H4 (cell line): ENCODE measurements at regions not wholly inside any gene's neighbourhood (a gene's known extent, or its start where the extent isn't known, plus 50 kb on each side); places are given as distances from the start of the nearest gene placed in this dataset.

Experiments used
- DNase-seq: peaks from one replicate; pipeline ENCODE4 v3.0.0-alpha.2; 2015; ENCODE audit warnings: low spot score

DNA sequence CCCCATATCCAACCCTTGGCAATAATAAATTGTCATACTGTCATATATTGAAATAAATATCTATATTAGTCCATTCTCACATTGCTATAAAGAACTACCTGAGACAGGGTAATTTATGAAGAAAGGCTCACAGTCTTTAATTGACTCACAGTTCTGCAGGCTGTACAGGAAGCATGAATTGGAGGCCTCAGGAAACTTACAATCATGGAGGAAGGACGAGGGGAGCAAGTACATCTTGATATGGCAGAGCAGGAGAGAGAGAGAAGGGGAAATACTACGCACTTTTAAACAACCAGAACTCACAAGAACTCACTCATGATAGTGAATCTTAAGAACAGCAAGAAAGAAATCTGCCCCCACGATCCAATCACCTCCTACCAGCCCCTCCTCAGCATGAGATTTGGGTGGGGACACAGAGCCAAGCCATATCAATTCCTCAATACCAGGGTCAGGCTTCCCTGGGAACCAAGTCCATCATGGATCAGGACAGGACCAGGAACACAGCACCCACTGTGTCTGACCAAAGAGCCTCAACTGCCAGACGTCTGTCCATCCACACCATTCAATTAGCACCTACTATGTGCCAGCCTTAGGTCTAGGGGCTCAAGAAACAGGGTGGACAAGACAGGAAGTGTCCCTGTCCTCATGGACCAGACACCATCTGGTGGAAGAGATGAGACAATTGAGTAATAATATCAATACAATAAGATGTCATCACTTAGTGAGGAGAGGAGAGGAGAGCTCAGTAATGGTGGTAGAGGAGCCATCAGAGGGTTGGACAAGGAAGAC is 56.9 kb upstream of the TOP3B start:
- no peak for DNase-seq

DNA sequence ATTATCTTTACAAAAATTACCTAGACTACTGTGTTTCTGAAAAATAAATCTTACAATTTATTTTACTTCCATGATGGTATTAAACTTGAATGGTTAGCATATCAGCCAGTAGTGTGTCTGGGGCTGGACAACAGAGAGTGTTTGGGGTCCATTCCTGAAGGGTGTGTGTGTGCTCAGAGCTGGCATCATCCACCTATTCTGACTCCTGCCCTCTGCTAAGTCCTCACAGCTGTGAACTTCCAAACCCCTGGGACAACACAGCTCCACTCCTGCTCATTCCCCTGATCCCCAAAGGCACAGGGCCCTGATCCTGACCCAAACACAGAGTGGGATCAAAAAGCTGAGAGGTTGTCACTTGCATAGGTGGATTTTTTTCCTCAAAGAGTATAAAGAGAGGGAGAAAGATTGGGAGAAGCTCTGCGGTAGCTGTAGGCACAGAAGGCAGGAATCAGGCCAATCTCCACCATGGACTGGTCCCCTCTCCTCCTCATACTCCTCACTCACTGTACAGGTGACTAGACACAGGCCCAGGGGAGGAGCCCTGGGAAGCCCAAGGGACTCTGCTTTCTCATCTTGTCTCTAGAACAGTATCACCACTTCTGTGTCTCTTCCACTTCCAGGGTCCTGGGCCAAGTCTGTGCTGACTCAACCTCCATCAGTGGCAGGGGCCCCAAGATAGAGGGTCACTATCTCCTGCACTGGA is 55.7 kb upstream of the TOP3B start:
- DNase-seq: no peak

DNA sequence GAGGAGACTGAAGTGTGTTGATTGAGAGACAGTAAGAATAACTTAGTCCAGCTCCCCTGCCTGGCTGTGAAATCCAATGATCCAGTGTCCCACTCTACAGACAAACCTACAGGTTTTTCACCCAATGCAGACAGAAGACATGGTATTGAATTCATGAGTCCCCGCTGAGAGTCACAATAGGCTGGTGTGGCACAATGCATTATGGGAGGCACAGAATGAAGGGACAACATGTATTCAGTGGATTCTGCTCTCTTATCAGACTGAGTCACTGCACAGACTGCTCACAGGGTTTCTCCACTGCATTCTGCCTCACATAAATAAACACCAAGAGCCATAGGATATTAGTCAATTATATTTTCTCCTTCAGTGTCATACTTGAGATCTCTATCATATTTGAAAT is 55.2 kb upstream of the TOP3B start:
- peak; percentile 9 for DNase-seq

GRCh38 chr22:22037229-22037628 is 54.6 kb upstream of the TOP3B start:
- no peak for DNase-seq

DNA sequence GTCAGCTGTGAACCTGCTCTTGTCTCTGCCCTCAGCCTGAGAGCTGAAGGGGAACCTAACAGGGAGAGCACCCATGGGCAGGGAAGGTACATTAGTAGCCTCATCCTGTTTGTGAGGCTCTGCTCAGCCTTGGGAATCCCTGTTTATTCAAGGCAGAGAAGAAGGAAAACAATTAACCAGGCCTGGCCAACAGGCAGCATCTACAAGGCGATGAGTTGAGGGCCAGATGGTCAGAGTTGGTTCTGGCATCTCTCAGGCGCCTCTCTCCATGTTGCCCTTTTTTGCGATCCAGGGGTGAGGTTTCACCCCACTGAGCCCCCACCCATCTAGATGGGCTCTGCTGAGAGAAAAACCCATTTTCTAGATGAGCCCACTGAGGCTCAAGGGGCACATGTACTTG is 54.0 kb upstream of the TOP3B start:
- no peak for DNase-seq

GRCh38 chr22:22035771-22036314 is 53.3 kb upstream of the TOP3B start:
- no peak for DNase-seq

DNA sequence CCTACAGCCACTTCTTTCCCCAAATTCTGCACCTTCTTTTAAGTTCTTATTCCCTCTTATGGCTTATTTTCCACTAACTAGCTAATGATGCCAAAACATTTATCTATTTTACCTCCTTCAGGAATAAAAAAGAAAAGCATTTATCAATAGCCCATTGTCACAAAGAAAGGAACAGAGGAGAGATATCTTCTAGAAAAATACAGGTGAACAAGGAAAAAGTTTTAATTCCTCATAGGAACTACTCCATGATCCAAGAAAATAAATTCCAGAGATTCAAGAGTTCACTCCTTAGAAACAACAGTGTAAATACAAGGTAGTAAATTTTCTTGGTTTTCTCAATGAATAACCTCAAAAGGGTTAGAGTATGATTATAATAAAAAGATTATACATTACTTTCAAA is 52.6 kb upstream of the TOP3B start:
- no peak for DNase-seq

DNA sequence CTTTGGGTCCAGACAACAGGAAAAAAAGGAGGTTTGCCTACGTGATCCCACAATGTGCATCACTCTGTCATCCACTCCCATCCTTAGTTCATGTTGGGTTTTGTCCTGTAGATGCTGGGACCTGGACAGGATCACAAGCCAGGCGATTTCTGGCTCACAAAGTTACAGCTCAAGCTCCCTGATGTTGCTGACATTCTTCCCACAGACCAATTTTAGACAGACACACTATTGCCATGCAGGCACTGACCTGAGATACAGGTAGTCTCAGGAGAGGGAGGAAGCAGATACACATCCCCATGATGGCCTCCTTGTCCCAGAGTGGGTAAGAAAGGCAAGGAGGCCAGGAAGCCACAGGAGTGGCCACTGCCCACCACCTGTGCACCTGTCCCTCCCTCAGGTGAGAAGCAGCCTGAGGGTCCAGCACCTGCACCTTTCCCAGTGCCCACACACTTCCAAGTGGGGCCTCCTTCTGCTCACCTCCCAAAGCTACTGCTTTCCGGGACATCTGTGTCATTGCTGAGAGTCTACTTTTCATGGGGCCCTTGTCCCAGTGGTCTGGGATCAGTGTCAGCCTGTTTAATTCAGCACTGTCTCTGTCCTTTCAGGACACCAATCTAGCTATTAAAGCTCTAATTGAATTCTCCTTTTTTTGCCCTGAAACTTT is 52.0 kb upstream of the TOP3B start:
- no peak for DNase-seq

DNA sequence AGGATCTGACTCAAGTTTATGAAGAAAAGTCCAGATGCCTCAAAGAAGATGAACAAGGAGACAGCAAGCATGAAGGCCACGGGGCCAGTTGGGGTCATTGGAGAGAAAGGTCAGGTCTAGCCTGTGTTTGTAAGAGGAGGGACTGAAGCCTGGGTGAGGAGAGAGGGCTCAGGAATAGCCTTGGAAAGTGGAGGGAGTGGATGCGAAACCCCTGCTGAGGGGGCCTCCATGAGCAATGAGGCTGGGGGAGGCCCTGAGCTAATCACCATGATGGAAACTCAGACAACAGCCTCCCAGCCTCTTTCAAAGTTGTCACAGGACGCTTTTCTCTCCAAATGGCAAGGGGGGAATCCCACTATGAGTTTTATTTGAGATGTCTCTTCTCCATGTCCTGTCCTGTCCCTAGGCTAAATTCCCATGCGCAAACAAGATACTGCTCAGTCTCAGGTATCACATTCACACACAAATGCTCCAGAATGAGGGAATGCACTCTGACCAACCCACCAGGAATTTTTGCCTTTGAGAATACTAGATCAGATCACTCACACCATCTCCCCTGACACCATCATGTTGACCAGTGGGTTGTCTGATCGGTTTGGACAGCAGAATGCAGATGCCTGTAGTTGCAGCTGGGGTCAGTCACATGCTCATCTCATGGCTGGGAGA is 51.3 kb upstream of the TOP3B start:
- DNase-seq: no peak

- no peak for DNase-seq
These were observed 50.6 kb upstream of the TOP3B start for GRCh38 chr22:22032906-22033802.

- no peak for DNase-seq
These were observed 49.7 kb upstream of the TOP3B start for GRCh38 chr22:22032099-22032905.
